GM12865 (cell line): ENCODE measurements at regions not wholly inside any gene's neighbourhood (a gene's known extent, or its start where the extent isn't known, plus 50 kb on each side); places are given as distances from the start of the nearest gene placed in this dataset.
"Not testable (repeated sequence)": the region's sequence is repeated elsewhere in the genome, so short reads cannot be mapped to it uniquely, and the experiment has no call there.

ENCODE experiments used
- DNase-seq: peaks from one replicate; pipeline ENCODE4 v3.0.0; 2010; ENCODE audit warnings: low read depth
- H3K4me3 ChIP-seq: 2 replicates; pipeline ENCODE4 v1.5.1; 2011; ENCODE audit warnings: mild to moderate bottlenecking, low read depth, low read length, control low read depth
- TF ChIP-seq, protein P1 (sequence below): IDR thresholded peaks from 2 replicates; pipeline ENCODE4 v1.5.1; 2011; ENCODE audit warnings: low read length, control low read depth, low read depth, inconsistent platforms; ENCODE audit not compliant: insufficient read depth; ENCODE audit errors: missing control alignments

DNA sequence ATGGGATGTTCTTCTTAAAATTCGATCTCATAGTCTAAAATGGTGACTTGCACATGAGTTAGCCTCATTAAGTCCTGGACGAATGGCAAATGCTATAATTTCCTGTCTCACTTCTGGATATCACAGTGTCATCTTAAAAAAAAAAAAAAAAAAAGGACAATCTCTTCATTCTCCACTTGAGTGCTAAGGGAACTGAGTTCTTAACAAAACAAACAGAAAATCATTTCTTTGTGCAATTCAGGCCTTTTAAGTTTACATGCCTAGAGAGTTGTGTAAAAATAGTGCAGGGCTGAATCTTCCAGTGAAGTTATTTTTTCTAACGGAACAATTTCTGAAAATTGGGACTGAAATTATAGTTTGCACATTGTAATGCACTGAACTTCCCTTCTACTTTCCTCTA is 122.8 kb upstream of the FAT1 start:
- TF ChIP-seq, protein P1, sequence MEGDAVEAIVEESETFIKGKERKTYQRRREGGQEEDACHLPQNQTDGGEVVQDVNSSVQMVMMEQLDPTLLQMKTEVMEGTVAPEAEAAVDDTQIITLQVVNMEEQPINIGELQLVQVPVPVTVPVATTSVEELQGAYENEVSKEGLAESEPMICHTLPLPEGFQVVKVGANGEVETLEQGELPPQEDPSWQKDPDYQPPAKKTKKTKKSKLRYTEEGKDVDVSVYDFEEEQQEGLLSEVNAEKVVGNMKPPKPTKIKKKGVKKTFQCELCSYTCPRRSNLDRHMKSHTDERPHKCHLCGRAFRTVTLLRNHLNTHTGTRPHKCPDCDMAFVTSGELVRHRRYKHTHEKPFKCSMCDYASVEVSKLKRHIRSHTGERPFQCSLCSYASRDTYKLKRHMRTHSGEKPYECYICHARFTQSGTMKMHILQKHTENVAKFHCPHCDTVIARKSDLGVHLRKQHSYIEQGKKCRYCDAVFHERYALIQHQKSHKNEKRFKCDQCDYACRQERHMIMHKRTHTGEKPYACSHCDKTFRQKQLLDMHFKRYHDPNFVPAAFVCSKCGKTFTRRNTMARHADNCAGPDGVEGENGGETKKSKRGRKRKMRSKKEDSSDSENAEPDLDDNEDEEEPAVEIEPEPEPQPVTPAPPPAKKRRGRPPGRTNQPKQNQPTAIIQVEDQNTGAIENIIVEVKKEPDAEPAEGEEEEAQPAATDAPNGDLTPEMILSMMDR, result no peak
- H3K4me3 ChIP-seq, result no peak overlapping the region
- DNase-seq, result no peak

DNA sequence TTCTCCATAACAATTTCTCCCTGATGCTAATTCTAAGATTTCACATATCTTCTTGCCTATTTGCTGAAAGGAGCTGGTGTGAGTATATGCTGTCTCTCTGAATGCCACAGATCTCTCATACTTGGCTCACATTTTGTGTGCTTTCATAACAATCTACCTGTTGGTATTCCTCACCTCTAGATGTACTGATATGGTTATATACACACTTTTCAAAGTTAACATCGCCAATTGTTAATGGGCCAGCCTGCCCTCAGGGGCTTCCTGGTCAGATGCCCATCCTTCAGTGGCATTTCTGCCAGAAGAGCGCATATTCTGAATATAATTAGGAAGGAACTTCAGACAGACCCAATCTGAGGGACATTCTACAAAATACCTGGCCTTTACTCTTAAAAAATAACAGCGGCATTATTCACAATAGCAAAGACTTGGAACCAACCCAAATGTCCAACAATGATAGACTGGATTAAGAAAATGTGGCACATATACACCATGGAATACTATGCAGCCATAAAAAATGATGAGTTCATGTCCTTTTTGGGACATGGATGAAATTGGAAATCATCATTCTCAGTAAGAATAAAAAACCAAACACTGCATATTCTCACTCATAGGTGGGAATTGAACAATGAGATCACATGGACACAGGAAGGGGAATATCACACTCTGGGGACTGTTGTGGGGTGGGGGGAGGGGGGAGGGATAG is 123.9 kb upstream of the FAT1 start:
- H3K4me3 ChIP-seq, DNase-seq: not testable (repeated sequence)

DNA sequence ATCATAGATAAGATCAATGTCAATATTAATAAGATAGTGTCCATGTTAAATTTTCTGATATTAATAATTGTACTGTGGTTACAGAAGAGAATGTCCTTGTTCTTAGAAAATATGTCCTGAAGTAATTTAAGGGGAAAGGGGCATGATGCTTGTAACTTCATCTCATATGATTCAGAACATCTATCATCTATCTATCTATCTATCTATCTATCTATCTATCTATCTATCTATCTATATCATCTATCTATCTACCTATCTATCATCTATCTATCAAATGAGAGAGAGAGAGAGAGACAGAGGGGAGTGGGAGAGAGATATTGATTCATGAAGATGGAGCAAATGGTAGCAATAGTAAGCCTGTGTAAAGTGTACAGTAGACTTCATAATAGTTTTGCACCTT is 124.8 kb upstream of the FAT1 start:
- no peak overlapping the region for H3K4me3 ChIP-seq
- no peak for DNase-seq

DNA sequence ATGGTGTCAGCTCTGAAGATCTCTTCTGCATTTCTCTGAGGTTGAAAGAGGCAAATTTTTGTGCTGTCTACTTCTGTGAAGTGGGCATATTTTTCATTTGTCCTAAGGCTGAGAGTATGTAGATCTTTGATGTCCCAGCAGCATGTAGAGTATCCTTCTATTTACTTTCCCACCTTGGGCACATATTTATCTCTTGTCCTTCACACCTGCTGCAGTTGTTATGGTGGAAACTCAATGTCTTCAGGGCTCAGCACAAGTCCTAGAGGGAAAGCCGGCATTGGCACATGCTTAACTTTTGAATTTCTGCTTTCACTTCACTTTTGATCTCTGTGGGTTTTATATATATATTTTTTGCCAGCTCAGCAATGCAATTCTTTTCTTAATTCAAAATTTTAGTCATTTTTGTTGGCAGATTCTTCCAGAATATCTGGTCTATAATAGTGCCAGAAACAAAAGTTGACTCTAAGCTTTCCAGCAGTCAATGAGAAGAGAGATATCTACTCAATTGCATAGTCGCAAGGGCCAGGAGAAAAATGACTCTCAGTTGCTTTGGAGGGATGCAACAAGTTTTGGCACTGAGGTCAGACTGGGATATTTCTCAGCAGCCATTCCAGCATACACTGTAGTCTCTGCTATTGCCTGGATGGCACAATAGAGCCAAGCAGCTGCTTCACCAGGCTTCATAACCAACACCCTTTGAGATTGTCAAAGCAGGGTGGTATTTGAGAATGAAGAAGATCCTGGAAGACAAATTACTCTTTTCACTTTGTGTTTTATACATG is 127.8 kb upstream of the FAT1 start:
- DNase-seq, result no peak
- TF ChIP-seq, protein P1, result no peak
- H3K4me3 ChIP-seq, result no peak overlapping the region

More for the DNA sequence above, 124.8 kb upstream of the FAT1 start:
- TF ChIP-seq, protein P1, result no peak

DNA sequence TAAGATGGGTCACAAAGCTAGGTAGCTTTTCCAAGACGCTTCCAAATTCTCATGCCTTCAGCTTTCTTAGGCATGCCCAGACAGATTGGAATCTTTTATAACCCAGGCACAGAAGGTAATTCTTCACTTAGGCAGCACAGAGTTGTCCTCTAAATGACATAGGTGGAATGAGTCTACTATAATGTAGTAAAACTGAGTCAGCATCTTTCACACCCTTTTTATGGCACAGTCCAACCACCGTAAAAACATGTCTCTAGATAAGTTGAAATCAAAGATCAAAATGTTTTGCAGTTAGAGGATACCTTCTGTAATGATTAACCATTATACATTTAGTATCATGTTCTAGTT is 128.4 kb upstream of the FAT1 start:
- TF ChIP-seq, protein P1, result no peak
- DNase-seq, result no peak
- no peak overlapping the region for H3K4me3 ChIP-seq

DNA sequence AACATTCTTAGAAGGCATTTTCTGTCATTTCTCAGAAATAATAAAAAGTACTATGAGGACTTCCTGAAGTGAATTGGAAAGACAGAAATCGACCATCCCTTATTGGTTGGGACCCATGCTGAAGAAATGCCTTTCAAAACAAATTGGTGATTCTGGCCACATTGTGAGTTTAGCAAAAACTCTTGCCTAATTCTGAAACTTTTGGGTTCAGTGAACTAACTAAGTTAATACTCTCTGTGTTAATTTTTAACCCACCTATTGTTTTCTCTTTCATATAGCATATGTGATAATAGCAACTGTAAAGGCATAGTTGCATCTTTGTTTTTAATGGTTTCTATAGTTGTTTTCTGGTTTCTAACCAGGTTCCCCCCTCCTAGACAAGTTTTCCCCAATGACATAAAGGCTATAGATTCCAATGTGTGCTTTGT is 129.3 kb upstream of the FAT1 start:
- peak; percentile 28 for DNase-seq
- H3K4me3 ChIP-seq, result no peak overlapping the region
- TF ChIP-seq, protein P1, result no peak

DNA sequence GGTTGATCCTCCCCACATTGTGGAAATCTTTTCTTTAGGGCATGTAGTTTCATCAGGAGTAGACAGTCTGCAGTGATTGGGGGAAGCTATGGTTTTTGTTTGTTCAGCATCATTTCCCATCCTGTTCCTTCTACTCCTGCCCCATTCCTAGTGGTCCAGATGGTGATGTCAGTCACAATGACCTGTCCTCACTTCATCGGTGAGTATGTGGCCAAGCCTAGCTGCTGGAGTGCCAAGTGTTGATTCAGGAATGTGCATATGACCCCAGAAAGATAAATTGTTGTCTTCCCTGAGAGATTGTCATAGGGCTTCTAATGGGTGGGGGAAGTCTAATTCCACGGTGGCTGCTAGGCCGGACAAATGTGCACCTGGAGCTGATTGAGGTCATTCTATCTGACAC is 130.6 kb upstream of the FAT1 start:
- H3K4me3 ChIP-seq, result no peak overlapping the region
- TF ChIP-seq, protein P1, result no peak
- DNase-seq, result no peak
